ENCODE measurements at regions not wholly inside any gene's neighbourhood (a gene's known extent, or its start where the extent isn't known, plus 50 kb on each side); places are given as distances from the start of the nearest gene placed in this dataset.
A peak's percentile ranks its signal among the peaks of the same experiment; 100 is the strongest.

- H3K27me3 ChIP-seq (ENCODE audit: control insufficient read depth, insufficient read depth): no peaks in the 10 kb centered on the region
- 88% methylated on average over 6 of the region's 6 CpGs for WGBS
- no peak overlapping the region for H3K27ac ChIP-seq (ENCODE audit: low read length)
- DNase-seq (no peak), ATAC-seq (no peak)
- no peaks in the 10 kb centered on the region for H3K4me1 ChIP-seq (ENCODE audit: control insufficient read depth, insufficient read depth, low read length)
- no peak overlapping the region for H3K4me3 ChIP-seq (ENCODE audit: low read length)
- intact Hi-C loops (cut with DNase I): no loop called here
- no peaks in the 10 kb centered on the region for H3K9me3 ChIP-seq (ENCODE audit: control insufficient read depth, low read length)
These were observed 103.4 kb downstream of the IRF8 start for GRCh38 chr16:86002178-86002900.

DNA sequence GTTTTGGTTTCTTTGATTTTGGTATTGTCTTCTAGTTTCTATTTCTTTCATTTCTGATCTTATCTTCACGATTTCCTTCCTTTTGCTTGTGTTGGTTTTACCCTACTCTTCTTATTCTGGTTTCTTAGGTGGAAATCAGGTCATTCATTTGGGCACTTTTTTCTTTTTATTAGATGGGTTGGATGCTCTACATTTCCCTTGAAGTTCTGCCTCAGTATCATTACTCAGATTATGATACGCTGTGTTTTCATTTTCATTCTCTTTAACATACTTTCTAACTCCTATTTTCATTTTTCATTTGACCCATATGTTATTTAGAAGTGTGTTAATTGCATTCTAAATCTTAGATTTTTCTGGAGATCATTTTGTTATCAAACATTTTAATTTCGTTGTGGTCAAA is 108.6 kb downstream of the IRF8 start:
- H3K27ac ChIP-seq (ENCODE audit: low read length): no peak overlapping the region
- DNase-seq (no peak), ATAC-seq (no peak)
- H3K9me3 ChIP-seq (ENCODE audit: control insufficient read depth, low read length): no peaks in the 10 kb centered on the region
- H3K4me3 ChIP-seq (ENCODE audit: low read length): no peak overlapping the region
- 75% methylated on average over 3 of the region's 3 CpGs for WGBS
- no peaks in the 10 kb centered on the region for H3K27me3 ChIP-seq (ENCODE audit: control insufficient read depth, insufficient read depth)
- intact Hi-C loops (cut with DNase I): no loop called here
- H3K4me1 ChIP-seq (ENCODE audit: control insufficient read depth, insufficient read depth, low read length): no peaks in the 10 kb centered on the region

DNA sequence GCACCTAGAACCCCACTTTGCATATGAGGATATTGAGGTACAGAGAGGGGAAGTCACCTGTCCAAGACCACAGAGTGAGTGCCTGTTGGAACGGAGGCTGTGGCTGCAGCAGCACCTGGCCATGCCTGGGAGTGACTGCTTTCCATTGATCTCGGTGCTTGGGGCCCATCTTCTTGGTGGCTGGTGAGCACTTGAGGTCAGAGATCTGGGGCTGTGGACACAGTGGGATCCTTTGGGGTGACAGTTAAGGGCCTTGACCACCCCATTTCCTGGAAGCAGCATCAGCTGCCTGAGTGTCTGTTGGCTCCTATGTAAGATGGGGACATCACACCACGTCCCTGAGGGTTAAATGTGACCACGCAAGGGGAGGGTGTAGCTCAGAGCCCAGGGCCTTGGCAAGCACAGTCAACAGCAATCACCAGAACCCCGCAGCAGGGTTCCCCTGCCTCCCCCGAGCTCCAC is 111.7 kb downstream of the IRF8 start:
- H3K4me1 ChIP-seq (ENCODE audit: control insufficient read depth, insufficient read depth, low read length): no peaks in the 10 kb centered on the region
- ATAC-seq: no peak
- no peak overlapping the region for H3K27ac ChIP-seq (ENCODE audit: low read length)
- intact Hi-C loops (cut with DNase I): no loop called here
- no peaks in the 10 kb centered on the region for H3K27me3 ChIP-seq (ENCODE audit: control insufficient read depth, insufficient read depth)
- DNase-seq: no peak
- no peaks in the 10 kb centered on the region for H3K9me3 ChIP-seq (ENCODE audit: control insufficient read depth, low read length)
- H3K4me3 ChIP-seq (ENCODE audit: low read length): no peak overlapping the region
- WGBS: 74% methylated on average over 6 of the region's 6 CpGs

DNA sequence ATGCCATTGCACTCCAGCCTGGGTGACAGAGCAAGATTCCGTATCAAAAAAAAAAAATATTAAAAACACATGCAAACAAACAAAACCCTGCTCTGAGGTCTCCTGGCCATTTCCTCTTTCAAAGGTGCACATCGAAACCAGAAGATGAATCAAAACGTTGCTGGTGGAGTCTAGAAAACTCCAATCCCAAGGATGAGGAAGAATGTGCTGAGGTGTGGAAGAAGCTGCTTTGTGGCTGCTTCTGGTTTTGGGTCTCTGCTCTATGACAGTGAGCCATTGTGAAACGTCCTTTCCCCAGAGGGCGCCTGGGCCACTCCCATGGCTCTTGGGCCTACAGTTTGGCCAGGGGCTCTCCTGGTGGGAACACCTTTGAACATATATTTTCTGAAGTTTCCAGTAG is 112.6 kb downstream of the IRF8 start:
- Histone ChIP-seq H3K27ac (ENCODE audit: low read length) (no peak overlapping the region), H3K9me3 (ENCODE audit: control insufficient read depth, low read length) (no peaks in the 10 kb centered on the region), H3K4me3 (ENCODE audit: low read length) (no peak overlapping the region), H3K27me3 (ENCODE audit: control insufficient read depth, insufficient read depth) (no peaks in the 10 kb centered on the region), H3K4me1 (ENCODE audit: control insufficient read depth, insufficient read depth, low read length) (no peaks in the 10 kb centered on the region)
- ATAC-seq (no peak), DNase-seq (no peak)
- intact Hi-C loops (cut with DNase I): no loop called here
- 75% methylated on average over 5 of the region's 5 CpGs for WGBS

- intact Hi-C loops (cut with DNase I): no loop called here
- Histone ChIP-seq H3K4me1 (ENCODE audit: control insufficient read depth, insufficient read depth, low read length) (no peaks in the 10 kb centered on the region), H3K4me3 (ENCODE audit: low read length) (no peak overlapping the region), H3K27me3 (ENCODE audit: control insufficient read depth, insufficient read depth) (no peaks in the 10 kb centered on the region), H3K27ac (ENCODE audit: low read length) (no peak overlapping the region), H3K9me3 (ENCODE audit: control insufficient read depth, low read length) (no peaks in the 10 kb centered on the region)
- DNase-seq (no peak), ATAC-seq (no peak)
- WGBS: 64% methylated on average over 5 of the region's 5 CpGs
These were observed 113.3 kb downstream of the IRF8 start for GRCh38 chr16:86012221-86012620.

- intact Hi-C loops (cut with DNase I): no loop called here
- ATAC-seq (no peak), DNase-seq (no peak)
- Histone ChIP-seq H3K27me3 (ENCODE audit: control insufficient read depth, insufficient read depth) (no peaks in the 10 kb centered on the region), H3K4me3 (ENCODE audit: low read length) (no peak overlapping the region), H3K4me1 (ENCODE audit: control insufficient read depth, insufficient read depth, low read length) (no peaks in the 10 kb centered on the region), H3K27ac (ENCODE audit: low read length) (no peak overlapping the region), H3K9me3 (ENCODE audit: control insufficient read depth, low read length) (no peaks in the 10 kb centered on the region)
- 94% methylated on average over 2 of the region's 2 CpGs for WGBS
These were observed 114.9 kb downstream of the IRF8 start for GRCh38 chr16:86013867-86014266.

GRCh38 chr16:86015606-86016005 is 116.6 kb downstream of the IRF8 start:
- H3K4me1 ChIP-seq (ENCODE audit: control insufficient read depth, insufficient read depth, low read length): no peaks in the 10 kb centered on the region
- H3K4me3 ChIP-seq (ENCODE audit: low read length): no peak overlapping the region
- DNase-seq: no peak
- no peak overlapping the region for H3K27ac ChIP-seq (ENCODE audit: low read length)
- no peak for ATAC-seq
- H3K9me3 ChIP-seq (ENCODE audit: control insufficient read depth, low read length): peaks cover 3% of the 10 kb centered on the region
- intact Hi-C loops (cut with DNase I): loop anchor here (1.0 to 5.0 kb wide), 3 partner anchors 193 to 195 kb away; no protein-coding TSS in a partner anchor
- H3K27me3 ChIP-seq (ENCODE audit: control insufficient read depth, insufficient read depth): no peaks in the 10 kb centered on the region
- 68% methylated on average over 6 of the region's 6 CpGs for WGBS

GRCh38 chr16:86016201-86016965 is 117.4 kb downstream of the IRF8 start:
- intact Hi-C loops (cut with DNase I): loop anchor here (1.0 to 5.0 kb wide), 3 partner anchors 194 to 196 kb away; no protein-coding TSS in a partner anchor
- peak in 1 of 2 donors; percentile 59 for ATAC-seq
- Histone ChIP-seq H3K27ac (ENCODE audit: low read length) (no peak overlapping the region), H3K27me3 (ENCODE audit: control insufficient read depth, insufficient read depth) (no peaks in the 10 kb centered on the region), H3K9me3 (ENCODE audit: control insufficient read depth, low read length) (peaks cover 3% of the 10 kb centered on the region), H3K4me1 (ENCODE audit: control insufficient read depth, insufficient read depth, low read length) (no peaks in the 10 kb centered on the region), H3K4me3 (ENCODE audit: low read length) (no peak overlapping the region)
- no peak for DNase-seq
- 46% methylated on average over 13 of the region's 13 CpGs for WGBS

DNA sequence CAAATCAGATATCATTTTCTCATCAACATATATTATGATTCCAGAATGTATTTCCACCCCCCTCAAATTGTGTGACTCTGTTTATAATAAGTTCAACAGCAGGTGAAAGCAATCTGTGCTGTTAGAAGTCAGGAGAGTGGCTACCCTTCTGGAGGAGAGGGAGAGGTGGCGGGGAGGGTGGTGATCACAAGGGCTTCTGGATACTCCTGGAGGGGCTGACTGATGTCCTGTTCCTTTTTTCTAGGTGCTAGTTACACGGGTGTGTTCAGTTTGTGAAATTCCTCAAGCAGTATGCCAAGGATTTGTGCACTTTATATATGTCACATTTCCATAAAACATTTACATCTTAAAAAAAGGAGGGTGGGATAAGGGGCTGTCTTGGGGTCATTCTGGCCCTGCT is 119.1 kb downstream of the IRF8 start:
- WGBS: 33% methylated on average over 2 of the region's 2 CpGs
- intact Hi-C loops (cut with DNase I): loop anchor here in 1 of 4 donors (5.0 kb wide), 1 partner anchor 196 kb away; no protein-coding TSS in a partner anchor
- ATAC-seq (peak in 1 of 2 donors; percentile 26), DNase-seq (no peak)
- H3K4me3 ChIP-seq (ENCODE audit: low read length): no peak overlapping the region
- no peaks in the 10 kb centered on the region for H3K27me3 ChIP-seq (ENCODE audit: control insufficient read depth, insufficient read depth)
- H3K4me1 ChIP-seq (ENCODE audit: control insufficient read depth, insufficient read depth, low read length): no peaks in the 10 kb centered on the region
- H3K27ac ChIP-seq (ENCODE audit: low read length): no peak overlapping the region
- H3K9me3 ChIP-seq (ENCODE audit: control insufficient read depth, low read length): peaks cover 3% of the 10 kb centered on the region

DNA sequence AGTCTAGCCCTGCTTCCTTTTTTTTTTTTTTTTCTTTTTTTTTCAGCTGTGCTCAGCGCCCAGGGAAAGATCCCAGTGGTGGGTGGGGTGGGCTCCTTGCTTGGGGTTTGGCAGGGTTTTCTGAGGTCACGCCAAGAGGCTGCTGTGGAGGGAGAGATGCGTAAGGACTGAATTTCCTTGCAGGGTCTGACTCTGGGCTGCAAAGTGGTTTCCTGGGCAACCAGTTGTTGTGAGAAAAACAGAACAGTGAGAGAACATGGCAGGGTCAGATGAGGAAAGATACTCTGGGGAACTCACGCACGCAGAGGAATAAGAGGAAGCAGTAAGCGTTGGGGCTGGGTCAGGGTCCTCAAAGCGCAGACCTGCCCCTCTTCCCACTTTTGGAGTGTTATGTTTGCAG is 119.5 kb downstream of the IRF8 start:
- DNase-seq: peak; percentile 65 to 77 (median 77)
- H3K9me3 ChIP-seq (ENCODE audit: control insufficient read depth, low read length): peaks cover 5% of the 10 kb centered on the region
- no peaks in the 10 kb centered on the region for H3K27me3 ChIP-seq (ENCODE audit: control insufficient read depth, insufficient read depth)
- no peak overlapping the region for H3K27ac ChIP-seq (ENCODE audit: low read length)
- no peaks in the 10 kb centered on the region for H3K4me1 ChIP-seq (ENCODE audit: control insufficient read depth, insufficient read depth, low read length)
- no peak overlapping the region for H3K4me3 ChIP-seq (ENCODE audit: low read length)
- intact Hi-C loops (cut with DNase I): loop anchor here in 1 of 4 donors (5.0 kb wide), 1 partner anchor 196 kb away; no protein-coding TSS in a partner anchor
- ATAC-seq: peak; percentile 78 to 80
- 9% methylated on average over 7 of the region's 7 CpGs for WGBS

- no peaks in the 10 kb centered on the region for H3K4me1 ChIP-seq (ENCODE audit: control insufficient read depth, insufficient read depth, low read length)
- DNase-seq (no peak), ATAC-seq (no peak)
- intact Hi-C loops (cut with DNase I): loop anchor here in 1 of 4 donors (5.0 kb wide), 1 partner anchor 197 kb away; no protein-coding TSS in a partner anchor
- peaks cover 5% of the 10 kb centered on the region for H3K9me3 ChIP-seq (ENCODE audit: control insufficient read depth, low read length)
- no peak overlapping the region for H3K27ac ChIP-seq (ENCODE audit: low read length)
- H3K4me3 ChIP-seq (ENCODE audit: low read length): no peak overlapping the region
- 69% methylated on average over 8 of the region's 8 CpGs for WGBS
- H3K27me3 ChIP-seq (ENCODE audit: control insufficient read depth, insufficient read depth): no peaks in the 10 kb centered on the region
These were observed 120.0 kb downstream of the IRF8 start for GRCh38 chr16:86018941-86019340.

Data from right cardiac atrium (tissue), 5 donors.